Peyer's patch (tissue), 4 donors: ENCODE measurements at regions not wholly inside any gene's neighbourhood (a gene's known extent, or its start where the extent isn't known, plus 50 kb on each side); places are given as distances from the start of the nearest gene placed in this dataset.

Experiments used
- DNase-seq, 3 donors: peaks; one replicate each; pipeline ENCODE4 v3.0.0-alpha.2; 2017 to 2019
- H3K27ac ChIP-seq, 4 donors: fragments of 200-600 bp; sonication (generic); one replicate each; pipeline ENCODE4 v1.5.1; 2016 to 2019
- H3K27me3 ChIP-seq, 2 donors: fragments of 200-600 bp; sonication (generic); one replicate each; pipeline ENCODE4 v1.5.1; 2019
- H3K36me3 ChIP-seq, 3 donors: fragments of 200-600 bp; sonication (generic); one replicate each; pipeline ENCODE4 v1.5.1; 2016 to 2019
- H3K4me1 ChIP-seq, 4 donors: fragments of 200-600 bp; sonication (generic); one replicate each; pipeline ENCODE4 v1.5.1; 2016 to 2019
- H3K4me3 ChIP-seq, 4 donors: fragments of 200-600 bp; sonication (generic); 1 replicate in 3 of 4; 2 replicates in 1 of 4; pipeline ENCODE4 v1.5.1; 2016 to 2019; ENCODE audit warnings: mild to moderate bottlenecking in 1 of 4
- H3K9me3 ChIP-seq, 4 donors: fragments of 200-600 bp; sonication (generic); one replicate each; pipeline ENCODE4 v1.5.1; 2016 to 2019; ENCODE audit warnings: mild to moderate bottlenecking in 1 of 4
- CTCF ChIP-seq, 6 experiments: fragments of 450-650 bp in 4 of 6; fragments of 200-600 bp in 2 of 6; sonication (generic) in 1 of 6; IDR thresholded peaks; one replicate each; pipeline ENCODE4 v1.5.1; 2017 to 2019; ENCODE audit warnings: antibody characterized with exemption in 6 of 6, mild to moderate bottlenecking in 3 of 6, moderate library complexity in 1 of 6
- POLR2A ChIP-seq, 2 donors: fragments of 450-650 bp; IDR thresholded peaks; one replicate each; pipeline ENCODE4 v1.5.1; 2017; ENCODE audit warnings: antibody characterized with exemption in 2 of 2, mild to moderate bottlenecking in 2 of 2, moderate library complexity in 2 of 2

GRCh38 chr12:77152623-77153193, 87.3 kb upstream of the E2F7 start:
- TF ChIP-seq POLR2A (IDR thresholded peaks at IDR 0.05) = no peak
- TF ChIP-seq CTCF (IDR thresholded peaks at IDR 0.05) = peak in 3 of 6 experiments; percentile 33 to 46 (median 41)
- Histone ChIP-seq H3K4me1 (no peaks in the 10 kb centered on the region), H3K27me3 (no peaks in the 10 kb centered on the region), H3K27ac (no peak overlapping the region), H3K36me3 (no peaks in the 10 kb centered on the region), H3K4me3 (no peak overlapping the region), H3K9me3 (no peaks in the 10 kb centered on the region)
- no peak for DNase-seq

- no peaks in the 10 kb centered on the region for H3K36me3 ChIP-seq
- no peak overlapping the region for H3K4me3 ChIP-seq
- H3K27ac ChIP-seq = no peak overlapping the region
These were observed 85.7 kb upstream of the E2F7 start for GRCh38 chr12:77151030-77151429.

GRCh38 chr12:77133566-77133965, 68.2 kb upstream of the E2F7 start:
- H3K27ac ChIP-seq = no peak overlapping the region
- H3K4me3 ChIP-seq = no peak overlapping the region
- no peak for DNase-seq
- H3K4me1 ChIP-seq = no peaks in the 10 kb centered on the region
- H3K36me3 ChIP-seq = no peaks in the 10 kb centered on the region
- H3K27me3 ChIP-seq = no peaks in the 10 kb centered on the region
- TF ChIP-seq POLR2A (IDR thresholded peaks at IDR 0.05) = no peak
- TF ChIP-seq CTCF (IDR thresholded peaks at IDR 0.05) = no peak
- H3K9me3 ChIP-seq = no peaks in the 10 kb centered on the region

More at GRCh38 chr12:77151030-77151429, 85.7 kb upstream of the E2F7 start:
- Histone ChIP-seq H3K9me3 (no peaks in the 10 kb centered on the region), H3K27me3 (no peaks in the 10 kb centered on the region), H3K4me1 (no peaks in the 10 kb centered on the region)
- TF ChIP-seq POLR2A (IDR thresholded peaks at IDR 0.05) (no peak), CTCF (IDR thresholded peaks at IDR 0.05) (no peak)
- no peak for DNase-seq

- no peaks in the 10 kb centered on the region for H3K4me1 ChIP-seq
- TF ChIP-seq CTCF (IDR thresholded peaks at IDR 0.05) = no peak
- TF ChIP-seq POLR2A (IDR thresholded peaks at IDR 0.05) = no peak
- no peaks in the 10 kb centered on the region for H3K9me3 ChIP-seq
- H3K27ac ChIP-seq = no peak overlapping the region
- H3K36me3 ChIP-seq = no peaks in the 10 kb centered on the region
- no peaks in the 10 kb centered on the region for H3K27me3 ChIP-seq
- no peak for DNase-seq
- H3K4me3 ChIP-seq = no peak overlapping the region
These were observed 66.7 kb upstream of the E2F7 start for GRCh38 chr12:77131977-77132490.

GRCh38 chr12:77130193-77130592, 64.8 kb upstream of the E2F7 start:
- Histone ChIP-seq H3K4me3 (no peak overlapping the region), H3K9me3 (no peaks in the 10 kb centered on the region), H3K4me1 (no peaks in the 10 kb centered on the region), H3K27ac (no peak overlapping the region), H3K36me3 (no peaks in the 10 kb centered on the region), H3K27me3 (no peaks in the 10 kb centered on the region)
- TF ChIP-seq CTCF (IDR thresholded peaks at IDR 0.05) (no peak), POLR2A (IDR thresholded peaks at IDR 0.05) (no peak)
- DNase-seq = no peak

GRCh38 chr12:77124767-77125166, 59.4 kb upstream of the E2F7 start:
- H3K27me3 ChIP-seq = no peaks in the 10 kb centered on the region
- no peak overlapping the region for H3K27ac ChIP-seq
- no peaks in the 10 kb centered on the region for H3K4me1 ChIP-seq
- H3K36me3 ChIP-seq = no peaks in the 10 kb centered on the region
- no peak for DNase-seq
- no peak for TF ChIP-seq POLR2A (IDR thresholded peaks at IDR 0.05)
- TF ChIP-seq CTCF (IDR thresholded peaks at IDR 0.05) = no peak
- H3K4me3 ChIP-seq = no peak overlapping the region
- no peaks in the 10 kb centered on the region for H3K9me3 ChIP-seq
